Ramos (cell line): ENCODE measurements at regions not wholly inside any gene's neighbourhood (a gene's known extent, or its start where the extent isn't known, plus 50 kb on each side); places are given as distances from the start of the nearest gene placed in this dataset.
"Not testable (repeated sequence)": the region's sequence is repeated elsewhere in the genome, so short reads cannot be mapped to it uniquely, and the experiment has no call there.

Experiments used
- in situ Hi-C: fragments of 300-500 bp; cut with MboI; formaldehyde crosslinking; loops from one replicate; pipeline ENCODE4 v1.14.3; 2022; ENCODE audit warnings: low sequenced_read_pairs; ENCODE audit not compliant: unreplicated experiment

- in situ Hi-C loops, result no loop called here
Measured at GRCh38 chr6:134394905-134395304, 77.0 kb upstream of the SGK1 start.

- in situ Hi-C loops, result no loop called here
Measured at GRCh38 chr6:134394208-134394607, 76.3 kb upstream of the SGK1 start.

GRCh38 chr6:134391205-134391604 is 73.3 kb upstream of the SGK1 start:
- in situ Hi-C loops, result no loop called here

GRCh38 chr6:134389658-134390057 is 71.7 kb upstream of the SGK1 start:
- in situ Hi-C loops, result no loop called here

- in situ Hi-C loops, result no loop called here
Measured at GRCh38 chr6:134389129-134389528, 71.2 kb upstream of the SGK1 start.

GRCh38 chr6:134386482-134386881 is 68.6 kb upstream of the SGK1 start:
- in situ Hi-C loops, result not testable (repeated sequence)

GRCh38 chr6:134381959-134382358 is 64.0 kb upstream of the SGK1 start:
- in situ Hi-C loops, result no loop called here

GRCh38 chr6:134379599-134379998 is 61.7 kb upstream of the SGK1 start:
- in situ Hi-C loops, result no loop called here

GRCh38 chr6:134379076-134379475 is 61.2 kb upstream of the SGK1 start:
- in situ Hi-C loops, result no loop called here

- in situ Hi-C loops, result no loop called here
Measured at GRCh38 chr6:134378426-134378825, 60.5 kb upstream of the SGK1 start.

- in situ Hi-C loops, result no loop called here
Measured at GRCh38 chr6:134376785-134377184, 58.9 kb upstream of the SGK1 start.

- in situ Hi-C loops, result no loop called here
Measured at GRCh38 chr6:134375220-134375580, 57.3 kb upstream of the SGK1 start.

GRCh38 chr6:134374491-134375219 is 56.7 kb upstream of the SGK1 start:
- in situ Hi-C loops, result no loop called here

- in situ Hi-C loops, result no loop called here
Measured at GRCh38 chr6:134373993-134374392, 56.1 kb upstream of the SGK1 start.

- in situ Hi-C loops, result no loop called here
Measured at GRCh38 chr6:134373282-134373922, 55.5 kb upstream of the SGK1 start.

GRCh38 chr6:134372603-134373281 is 54.8 kb upstream of the SGK1 start:
- in situ Hi-C loops, result no loop called here

GRCh38 chr6:134368670-134369069 is 50.8 kb upstream of the SGK1 start:
- in situ Hi-C loops, result no loop called here
